ENCODE measurements at regions not wholly inside any gene's neighbourhood (a gene's known extent, or its start where the extent isn't known, plus 50 kb on each side); places are given as distances from the start of the nearest gene placed in this dataset.

DNA sequence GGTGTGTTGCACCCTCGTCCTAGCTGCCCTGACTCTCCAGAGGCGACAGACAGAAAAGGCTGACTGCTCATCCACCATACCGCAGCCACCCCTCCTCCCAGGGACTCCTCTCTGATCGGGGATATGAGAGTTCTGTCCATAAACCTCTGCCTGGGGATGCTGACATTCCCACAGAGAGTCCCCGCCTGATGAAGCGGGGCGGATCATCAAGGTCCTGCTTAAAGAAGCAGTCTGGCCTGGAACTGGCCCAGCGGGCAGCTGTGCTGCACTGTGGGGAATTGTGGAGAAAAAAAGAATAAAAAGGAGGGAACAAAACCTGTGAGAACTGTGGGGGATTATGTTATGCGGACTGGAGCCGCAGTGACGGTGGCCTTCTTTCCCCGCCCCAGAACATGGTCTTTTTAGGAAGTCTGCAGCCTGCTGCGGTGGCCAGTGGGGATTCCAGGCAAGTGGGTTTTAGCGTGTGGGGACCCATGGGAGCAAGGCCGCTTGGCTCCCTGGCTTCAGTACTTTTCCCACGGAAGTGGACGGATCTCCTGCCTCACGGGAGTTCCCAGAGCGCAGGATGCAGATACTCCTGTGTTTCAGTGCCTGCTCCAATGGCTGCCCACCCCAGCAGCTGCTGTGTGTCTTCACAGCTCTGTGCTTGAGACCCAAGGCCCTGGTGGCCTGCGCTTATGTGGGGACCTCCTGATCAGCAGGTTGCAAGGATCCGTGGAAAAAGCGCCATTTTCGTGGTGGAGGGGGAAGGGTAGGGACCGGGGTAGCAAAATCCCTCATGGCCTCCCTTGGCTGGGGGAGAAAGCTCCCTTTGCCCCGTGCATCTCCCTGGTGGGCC lies 1456.2 kb upstream of the SLC10A2 start:
- no peak for TF ChIP-seq POLR2A (IDR thresholded peaks at IDR 0.05)
- no peak for TF ChIP-seq CTCF (IDR thresholded peaks at IDR 0.05)

Measured in right lobe of liver (tissue), 4 donors.